GM10248 (cell line): ENCODE measurements at regions not wholly inside any gene's neighbourhood (a gene's known extent, or its start where the extent isn't known, plus 50 kb on each side); places are given as distances from the start of the nearest gene placed in this dataset.

Source experiments
- CTCF ChIA-PET: fragments of 300-600 bp; sonication (Branson Sonifier 250); formaldehyde crosslinking; extraction: SDS; loops from one replicate; lab custom pipeline; 2021; ENCODE audit warnings: antibody characterized with exemption; lab: Yijun Ruan, JAX
- POLR2A ChIA-PET: fragments of 350-650 bp; sonication (Branson Sonifier 250); formaldehyde crosslinking; extraction: SDS; loops from one replicate; lab custom pipeline; 2020; ENCODE audit warnings: antibody characterized with exemption; lab: Yijun Ruan, JAX
- DNase-seq: peaks from one replicate; pipeline ENCODE4 v3.0.0; 2012; ENCODE audit errors: extremely low spot score
- CTCF ChIP-seq: IDR thresholded peaks from 2 replicates; pipeline ENCODE4 v1.5.1; 2012; ENCODE audit warnings: mild to moderate bottlenecking, low read depth; ENCODE audit errors: extremely low read depth, missing control alignments, control extremely low read depth

- TF ChIP-seq CTCF: no peak
- no peak for DNase-seq
- CTCF ChIA-PET: no interaction called here
- POLR2A ChIA-PET: no interaction called here
These were observed 238.0 kb upstream of the LRIG1 start for GRCh38 chr3:66738625-66739365.

- TF ChIP-seq CTCF: no peak
- ChIA-PET POLR2A (no interaction called here), CTCF (interaction anchor here (1.3 kb wide), 1 partner anchor 21 kb away, joined by 3 read pairs; no protein-coding TSS in a partner anchor)
- DNase-seq: no peak
These were observed 239.4 kb upstream of the LRIG1 start for GRCh38 chr3:66740260-66740659.

- ChIA-PET CTCF (no interaction called here), POLR2A (no interaction called here)
- DNase-seq: no peak
- no peak for TF ChIP-seq CTCF
These were observed 243.7 kb upstream of the LRIG1 start for GRCh38 chr3:66744521-66744920.

GRCh38 chr3:66744986-66745385, 244.2 kb upstream of the LRIG1 start:
- POLR2A ChIA-PET: no interaction called here
- TF ChIP-seq CTCF: no peak
- CTCF ChIA-PET: no interaction called here
- no peak for DNase-seq

- TF ChIP-seq CTCF: no peak
- ChIA-PET POLR2A (no interaction called here), CTCF (interaction anchor here (1.4 kb wide), 1 partner anchor 9 kb away, joined by 3 read pairs; no protein-coding TSS in a partner anchor)
- no peak for DNase-seq
These were observed 246.4 kb upstream of the LRIG1 start for GRCh38 chr3:66747261-66747660.

GRCh38 chr3:66747696-66748095, 246.9 kb upstream of the LRIG1 start:
- no peak for DNase-seq
- TF ChIP-seq CTCF: no peak
- CTCF ChIA-PET: interaction anchor here (1.4 kb wide), 1 partner anchor 10 kb away, joined by 3 read pairs; no protein-coding TSS in a partner anchor
- POLR2A ChIA-PET: no interaction called here
